ENCODE measurements at regions not wholly inside any gene's neighbourhood (a gene's known extent, or its start where the extent isn't known, plus 50 kb on each side); places are given as distances from the start of the nearest gene placed in this dataset.

DNA sequence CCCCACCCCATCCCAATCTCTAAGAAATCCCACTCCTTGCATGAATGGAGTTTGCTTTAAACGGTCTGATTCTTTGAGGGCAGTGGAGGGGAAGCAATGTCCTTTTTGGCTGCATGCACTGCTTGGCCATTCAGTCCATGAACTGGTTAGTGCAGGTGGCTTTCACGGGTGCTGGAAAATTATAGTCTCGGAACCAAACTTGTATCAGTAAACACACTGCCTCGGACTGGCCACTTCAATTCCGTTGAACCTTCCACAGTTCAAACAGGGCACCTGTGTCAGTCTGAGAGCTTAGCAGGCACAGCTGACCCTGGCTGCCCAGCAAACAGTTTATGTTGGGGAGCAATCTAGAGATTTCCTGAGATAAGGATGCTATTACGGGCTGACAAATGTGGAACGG lies 255.6 kb downstream of the DHX15 start:
- Histone ChIP-seq H2AFZ (ENCODE audit: low read length) (no peak overlapping the region), H3K27me3 (ENCODE audit: insufficient read depth, low read length) (no peaks in the 10 kb centered on the region), H3K9me3 (ENCODE audit: low read length) (no peaks in the 10 kb centered on the region), H3K36me3 (ENCODE audit: insufficient read depth, low read length) (no peaks in the 10 kb centered on the region), H3K79me2 (ENCODE audit: insufficient read depth, low read length) (no peaks in the 10 kb centered on the region), H4K20me1 (ENCODE audit: insufficient read depth, low read length) (no peaks in the 10 kb centered on the region), H3K9ac (ENCODE audit: low read length) (no peak overlapping the region), H3K4me3 (ENCODE audit: low read depth, low read length, poor library complexity, severe bottlenecking) (no peak overlapping the region), H3F3A (ENCODE audit: insufficient read depth, low read length) (no peaks in the 10 kb centered on the region), H3K27ac (ENCODE audit: low read depth, low read length, poor library complexity, severe bottlenecking) (no peak overlapping the region), H3K4me1 (ENCODE audit: insufficient read depth, low read length, severe bottlenecking) (no peaks in the 10 kb centered on the region), H3K9me2 (ENCODE audit: low read depth, low read length) (no peaks in the 10 kb centered on the region), H3K4me2 (ENCODE audit: low read length) (no peak overlapping the region)
- no peak for TF ChIP-seq EZH2 (IDR thresholded peaks at IDR 0.05; ENCODE audit: borderline replicate concordance, low read length)
- TF ChIP-seq, protein P1, sequence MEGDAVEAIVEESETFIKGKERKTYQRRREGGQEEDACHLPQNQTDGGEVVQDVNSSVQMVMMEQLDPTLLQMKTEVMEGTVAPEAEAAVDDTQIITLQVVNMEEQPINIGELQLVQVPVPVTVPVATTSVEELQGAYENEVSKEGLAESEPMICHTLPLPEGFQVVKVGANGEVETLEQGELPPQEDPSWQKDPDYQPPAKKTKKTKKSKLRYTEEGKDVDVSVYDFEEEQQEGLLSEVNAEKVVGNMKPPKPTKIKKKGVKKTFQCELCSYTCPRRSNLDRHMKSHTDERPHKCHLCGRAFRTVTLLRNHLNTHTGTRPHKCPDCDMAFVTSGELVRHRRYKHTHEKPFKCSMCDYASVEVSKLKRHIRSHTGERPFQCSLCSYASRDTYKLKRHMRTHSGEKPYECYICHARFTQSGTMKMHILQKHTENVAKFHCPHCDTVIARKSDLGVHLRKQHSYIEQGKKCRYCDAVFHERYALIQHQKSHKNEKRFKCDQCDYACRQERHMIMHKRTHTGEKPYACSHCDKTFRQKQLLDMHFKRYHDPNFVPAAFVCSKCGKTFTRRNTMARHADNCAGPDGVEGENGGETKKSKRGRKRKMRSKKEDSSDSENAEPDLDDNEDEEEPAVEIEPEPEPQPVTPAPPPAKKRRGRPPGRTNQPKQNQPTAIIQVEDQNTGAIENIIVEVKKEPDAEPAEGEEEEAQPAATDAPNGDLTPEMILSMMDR (IDR thresholded peaks at IDR 0.05; ENCODE audit: low read length), result no peak

DNA sequence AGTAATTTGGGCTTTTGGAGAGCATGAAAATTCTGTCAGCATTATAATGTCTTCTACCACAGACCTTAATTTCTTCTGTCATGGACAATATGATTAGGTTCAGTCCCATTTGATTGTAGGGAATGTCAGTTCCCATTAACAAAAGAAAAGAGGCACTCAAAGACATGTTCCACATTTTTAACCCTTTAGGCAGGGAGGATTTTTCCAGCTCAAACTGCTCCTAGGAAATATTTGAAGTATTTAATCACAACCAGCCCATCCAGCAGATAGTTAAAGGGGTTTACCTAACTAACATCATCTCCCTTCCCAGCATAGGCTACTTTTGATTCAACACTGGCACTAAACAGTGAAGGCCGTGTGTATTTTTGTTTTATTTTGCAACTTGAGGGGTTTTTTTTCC lies 256.0 kb downstream of the DHX15 start:
- no peaks in the 10 kb centered on the region for H3K4me1 ChIP-seq (ENCODE audit: insufficient read depth, low read length, severe bottlenecking)
- no peaks in the 10 kb centered on the region for H3K9me2 ChIP-seq (ENCODE audit: low read depth, low read length)
- no peak overlapping the region for H3K4me2 ChIP-seq (ENCODE audit: low read length)
- H3K79me2 ChIP-seq (ENCODE audit: insufficient read depth, low read length), result no peaks in the 10 kb centered on the region
- no peak overlapping the region for H3K4me3 ChIP-seq (ENCODE audit: low read depth, low read length, poor library complexity, severe bottlenecking)
- no peaks in the 10 kb centered on the region for H3K9me3 ChIP-seq (ENCODE audit: low read length)
- no peaks in the 10 kb centered on the region for H3K36me3 ChIP-seq (ENCODE audit: insufficient read depth, low read length)
- H3K9ac ChIP-seq (ENCODE audit: low read length), result no peak overlapping the region
- no peaks in the 10 kb centered on the region for H3K27me3 ChIP-seq (ENCODE audit: insufficient read depth, low read length)
- no peak overlapping the region for H3K27ac ChIP-seq (ENCODE audit: low read depth, low read length, poor library complexity, severe bottlenecking)
- no peaks in the 10 kb centered on the region for H4K20me1 ChIP-seq (ENCODE audit: insufficient read depth, low read length)
- H3F3A ChIP-seq (ENCODE audit: insufficient read depth, low read length), result no peaks in the 10 kb centered on the region
- TF ChIP-seq, protein P1 (IDR thresholded peaks at IDR 0.05; ENCODE audit: low read length), result no peak
- no peak for TF ChIP-seq EZH2 (IDR thresholded peaks at IDR 0.05; ENCODE audit: borderline replicate concordance, low read length)
- H2AFZ ChIP-seq (ENCODE audit: low read length), result no peak overlapping the region

DNA sequence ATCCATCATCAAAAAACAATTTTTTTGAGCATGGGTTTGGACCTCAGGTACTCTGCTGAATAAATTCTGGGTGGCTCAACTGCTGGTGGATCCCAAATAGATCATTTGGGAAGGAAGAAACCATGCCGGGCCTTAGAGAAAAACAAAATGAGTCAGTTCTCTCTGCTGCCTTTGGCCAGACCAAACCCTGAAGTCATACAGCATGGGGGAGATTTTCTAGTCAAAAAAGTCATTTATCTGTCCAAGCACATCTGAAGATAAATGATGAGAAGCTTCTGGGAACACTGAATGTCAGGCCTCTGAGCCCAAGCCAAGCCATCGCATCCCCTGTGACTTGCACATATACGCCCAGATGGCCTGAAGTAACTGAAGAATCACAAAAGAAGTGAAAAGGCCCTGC lies 261.4 kb downstream of the DHX15 start:
- H3K27me3 ChIP-seq (ENCODE audit: insufficient read depth, low read length), result no peaks in the 10 kb centered on the region
- H3K4me3 ChIP-seq (ENCODE audit: low read depth, low read length, poor library complexity, severe bottlenecking), result no peak overlapping the region
- no peak overlapping the region for H2AFZ ChIP-seq (ENCODE audit: low read length)
- H3K79me2 ChIP-seq (ENCODE audit: insufficient read depth, low read length), result no peaks in the 10 kb centered on the region
- H3K4me2 ChIP-seq (ENCODE audit: low read length), result no peak overlapping the region
- no peak overlapping the region for H3K9ac ChIP-seq (ENCODE audit: low read length)
- H3F3A ChIP-seq (ENCODE audit: insufficient read depth, low read length), result no peaks in the 10 kb centered on the region
- no peaks in the 10 kb centered on the region for H3K36me3 ChIP-seq (ENCODE audit: insufficient read depth, low read length)
- no peaks in the 10 kb centered on the region for H3K4me1 ChIP-seq (ENCODE audit: insufficient read depth, low read length, severe bottlenecking)
- no peaks in the 10 kb centered on the region for H3K9me3 ChIP-seq (ENCODE audit: low read length)
- H3K27ac ChIP-seq (ENCODE audit: low read depth, low read length, poor library complexity, severe bottlenecking), result no peak overlapping the region
- TF ChIP-seq, protein P1 (IDR thresholded peaks at IDR 0.05; ENCODE audit: low read length), result no peak
- TF ChIP-seq EZH2 (IDR thresholded peaks at IDR 0.05; ENCODE audit: borderline replicate concordance, low read length), result no peak
- no peaks in the 10 kb centered on the region for H4K20me1 ChIP-seq (ENCODE audit: insufficient read depth, low read length)
- no peaks in the 10 kb centered on the region for H3K9me2 ChIP-seq (ENCODE audit: low read depth, low read length)

Data from OCI-LY1 (cell line).